Epithelial cell of proximal tubule (primary cell): ENCODE measurements at regions not wholly inside any gene's neighbourhood (a gene's known extent, or its start where the extent isn't known, plus 50 kb on each side); places are given as distances from the start of the nearest gene placed in this dataset.

Experiments used
- DNase-seq: peaks from one replicate; pipeline ENCODE4 v3.0.0-alpha.2; 2011; ENCODE audit warnings: low read depth
- H3K4me3 ChIP-seq: 2 replicates; pipeline ENCODE4 v1.5.1; 2011; ENCODE audit warnings: low read depth, mild to moderate bottlenecking, low read length
- CTCF ChIP-seq: conservative IDR thresholded peaks from 2 replicates; pipeline ENCODE4 v1.5.1; 2012; ENCODE audit warnings: low read depth, mild to moderate bottlenecking, low read length

- no peak for TF ChIP-seq CTCF
- no peak for DNase-seq
These were observed 618.5 kb downstream of the C6orf118 start for GRCh38 chr6:164690702-164691500.

GRCh38 chr6:164690241-164690640 lies 619.2 kb downstream of the C6orf118 start:
- no peak for DNase-seq
- no peak for TF ChIP-seq CTCF
- no peak overlapping the region for H3K4me3 ChIP-seq

More at GRCh38 chr6:164690702-164691500, 618.5 kb downstream of the C6orf118 start:
- H3K4me3 ChIP-seq, result no peak overlapping the region

GRCh38 chr6:164665328-164665727 lies 644.1 kb downstream of the C6orf118 start:
- TF ChIP-seq CTCF, result no peak
- no peak overlapping the region for H3K4me3 ChIP-seq
- DNase-seq, result no peak

- TF ChIP-seq CTCF, result no peak
- no peak for DNase-seq
- no peak overlapping the region for H3K4me3 ChIP-seq
These were observed 645.8 kb downstream of the C6orf118 start for GRCh38 chr6:164663634-164664033.

GRCh38 chr6:164661716-164662115 lies 647.7 kb downstream of the C6orf118 start:
- no peak for TF ChIP-seq CTCF
- DNase-seq, result no peak
- no peak overlapping the region for H3K4me3 ChIP-seq

GRCh38 chr6:164660781-164661180 lies 648.6 kb downstream of the C6orf118 start:
- H3K4me3 ChIP-seq, result no peak overlapping the region
- no peak for DNase-seq
- TF ChIP-seq CTCF, result no peak

- no peak overlapping the region for H3K4me3 ChIP-seq
- DNase-seq, result no peak
- no peak for TF ChIP-seq CTCF
These were observed 668.4 kb downstream of the C6orf118 start for GRCh38 chr6:164640956-164641355.
